H1 (cell line): ENCODE measurements at regions not wholly inside any gene's neighbourhood (a gene's known extent, or its start where the extent isn't known, plus 50 kb on each side); places are given as distances from the start of the nearest gene placed in this dataset.

Experiments used
- CTCF ChIA-PET: fragments of 300-600 bp; sonication (Branson Sonifier 250); formaldehyde crosslinking; loops from one replicate; lab custom pipeline; 2021; ENCODE audit not compliant: partially characterized antibody; lab: Charles Lee
- POLR2A ChIA-PET: fragments of 300-600 bp; sonication (Branson Sonifier 250); formaldehyde crosslinking; loops from one replicate; lab custom pipeline; 2021; ENCODE audit warnings: inconsistent platforms; ENCODE audit not compliant: partially characterized antibody; lab: Charles Lee
- DNase-seq, 2 experiments: peaks; one replicate each; pipeline versions ENCODE4 v3.0.0 to v3.0.0-alpha.2; 2010 to 2022; ENCODE audit warnings: low spot score in 2 of 2, low read depth in 1 of 2, mixed read lengths in 1 of 2
- FAIRE-seq: peaks from 2 replicates; lab custom pipeline; 2011; peaks lifted over from hg19 to GRCh38; lab: Jason Lieb, UNC
- H2AFZ ChIP-seq: 2 replicates; pipeline ENCODE4 v1.8.1; 2012; ENCODE audit warnings: low read length, inconsistent platforms
- H2AK5ac ChIP-seq: 2 replicates; pipeline ENCODE4 v1.6.1; 2013; ENCODE audit warnings: low read depth, low read length
- H2BK120ac ChIP-seq: replicated peaks from 2 replicates; pipeline ENCODE3; 2013; ENCODE audit warnings: low read depth, low read length, inconsistent platforms
- H2BK12ac ChIP-seq: 2 replicates; pipeline ENCODE4 v1.6.1; 2013; ENCODE audit warnings: low read depth, low read length
- H2BK15ac ChIP-seq: 2 replicates; pipeline ENCODE4 v1.6.1; 2013; ENCODE audit warnings: low read length
- H2BK20ac ChIP-seq: 2 replicates; pipeline ENCODE4 v1.6.1; 2013; ENCODE audit warnings: low read length
- H2BK5ac ChIP-seq: 2 replicates; pipeline ENCODE4 v1.6.1; 2013; ENCODE audit warnings: low read depth, low read length
- H3K14ac ChIP-seq: 2 replicates; pipeline ENCODE4 v1.6.1; 2013; ENCODE audit warnings: inconsistent platforms; ENCODE audit not compliant: insufficient read length
- H3K18ac ChIP-seq: 2 replicates; pipeline ENCODE4 v1.6.1; 2013; ENCODE audit warnings: low read length; ENCODE audit errors: extremely low read depth
- H3K23ac ChIP-seq: 2 replicates; pipeline ENCODE4 v1.6.1; 2013; ENCODE audit warnings: inconsistent platforms; ENCODE audit not compliant: insufficient read length
- H3K23me2 ChIP-seq: 2 replicates; pipeline ENCODE4 v1.6.1; 2013; ENCODE audit warnings: low read depth, low read length
- H3K27ac ChIP-seq: 2 replicates; pipeline ENCODE4 v1.6.1; 2011; ENCODE audit warnings: low read depth, low read length, inconsistent platforms
- H3K27me3 ChIP-seq, 4 experiments: replicated peaks in 1 of 4; 1 replicate in 1 of 4; 2 replicates in 3 of 4; pipeline versions ENCODE4 v1.6.1 to v1.8.1; 2011 to 2013; ENCODE audit warnings: low read length in 3 of 4, mild to moderate bottlenecking in 3 of 4, inconsistent platforms in 2 of 4, mixed read lengths in 2 of 4, moderate library complexity in 1 of 4; ENCODE audit not compliant: control insufficient read depth in 3 of 4, insufficient read depth in 3 of 4; ENCODE audit errors: extremely low read depth in 1 of 4
- H3K36me3 ChIP-seq, 4 experiments: 2 replicates each; pipeline versions ENCODE4 v1.6.1 to v1.8.1; 2011 to 2013; ENCODE audit warnings: mild to moderate bottlenecking in 4 of 4, low read length in 3 of 4, moderate library complexity in 2 of 4, control low read depth in 1 of 4, inconsistent platforms in 1 of 4; ENCODE audit not compliant: insufficient read depth in 4 of 4, control insufficient read depth in 2 of 4
- H3K4ac ChIP-seq: replicated peaks from 2 replicates; pipeline ENCODE3; 2013; ENCODE audit warnings: low read length, low read depth, mixed read lengths, inconsistent platforms; ENCODE audit not compliant: insufficient read length
- H3K4me1 ChIP-seq, 4 experiments: replicated peaks in 1 of 4; 1 replicate in 1 of 4; 2 replicates in 3 of 4; pipeline versions ENCODE4 v1.6.1 to v1.8.1; 2011 to 2013; ENCODE audit warnings: low read length in 3 of 4, inconsistent platforms in 2 of 4, mixed read lengths in 1 of 4; ENCODE audit not compliant: insufficient read depth in 4 of 4, control insufficient read depth in 3 of 4
- H3K4me2 ChIP-seq, 2 experiments: 2 replicates each; pipeline versions ENCODE4 v1.6.1 to v1.8.1; 2011 to 2013; ENCODE audit warnings: low read depth in 2 of 2, low read length in 2 of 2, control low read depth in 1 of 2, inconsistent platforms in 1 of 2, mild to moderate bottlenecking in 1 of 2; ENCODE audit not compliant: insufficient read depth in 1 of 2
- H3K4me3 ChIP-seq, 4 experiments: fragments of 200-600, 300-600 bp in 1 of 4; sonication (generic), shearing (Covaris generic), sonication (Bioruptor Twin) in 1 of 4; 2 replicates each; pipeline versions ENCODE4 v1.5.1 to v1.8.1; 2011 to 2016; ENCODE audit warnings: low read length in 4 of 4, low read depth in 3 of 4, control low read depth in 2 of 4, inconsistent platforms in 2 of 4, mild to moderate bottlenecking in 2 of 4, mixed read lengths in 1 of 4, moderate library complexity in 1 of 4; ENCODE audit not compliant: insufficient read depth in 2 of 4; ENCODE audit errors: extremely low read depth in 1 of 4
- H3K56ac ChIP-seq: replicated peaks from 2 replicates; pipeline ENCODE3; 2013; ENCODE audit warnings: low read depth, mild to moderate bottlenecking, mixed read lengths, low read length, inconsistent platforms; ENCODE audit not compliant: insufficient read length
- H3K79me1 ChIP-seq: 2 replicates; pipeline ENCODE4 v1.6.1; 2013; ENCODE audit warnings: low read depth, low read length, control low read depth
- H3K79me2 ChIP-seq, 2 experiments: 2 replicates each; pipeline versions ENCODE4 v1.6.1 to v1.8.1; 2012 to 2013; ENCODE audit warnings: low read length in 2 of 2, mild to moderate bottlenecking in 2 of 2, inconsistent platforms in 1 of 2; ENCODE audit not compliant: insufficient read depth in 2 of 2, control insufficient read depth in 1 of 2
- H3K9ac ChIP-seq, 4 experiments: replicated peaks in 1 of 4; 1 replicate in 1 of 4; 2 replicates in 3 of 4; pipeline versions ENCODE4 v1.6.1 to v1.8.1; 2011 to 2013; ENCODE audit warnings: low read depth in 3 of 4, low read length in 3 of 4, control low read depth in 2 of 4, mild to moderate bottlenecking in 2 of 4, moderate library complexity in 2 of 4, inconsistent platforms in 1 of 4; ENCODE audit errors: extremely low read depth in 1 of 4
- H3K9me3 ChIP-seq, 2 experiments: 2 replicates each; pipeline versions ENCODE4 v1.6.1 to v1.8.1; 2012 to 2013; ENCODE audit warnings: mild to moderate bottlenecking in 2 of 2, moderate library complexity in 2 of 2, control low read depth in 1 of 2, inconsistent platforms in 1 of 2, low read depth in 1 of 2, low read length in 1 of 2, mixed read lengths in 1 of 2; ENCODE audit not compliant: insufficient read depth in 2 of 2
- H4K20me1 ChIP-seq, 2 experiments: replicated peaks in 1 of 2; 2 replicates each; pipeline versions ENCODE3 to v1.8.1; 2011 to 2013; ENCODE audit warnings: inconsistent platforms in 2 of 2, low read length in 2 of 2, mild to moderate bottlenecking in 1 of 2; ENCODE audit not compliant: insufficient read depth in 2 of 2, control insufficient read depth in 1 of 2
- H4K5ac ChIP-seq: 2 replicates; pipeline ENCODE4 v1.6.1; 2013; ENCODE audit warnings: low read length, low read depth, mixed read lengths, inconsistent platforms; ENCODE audit not compliant: insufficient read length
- H4K8ac ChIP-seq: 2 replicates; pipeline ENCODE4 v1.8.0; 2013; ENCODE audit warnings: mild to moderate bottlenecking, moderate library complexity, low read length, inconsistent platforms; ENCODE audit not compliant: insufficient read depth; ENCODE audit errors: extremely low read depth
- H4K91ac ChIP-seq: replicated peaks from 2 replicates; pipeline ENCODE3; 2013; ENCODE audit warnings: low read length, mixed read lengths, inconsistent platforms; ENCODE audit not compliant: insufficient read length
- CBX5 ChIP-seq: fragments of 300-800, 300-1000 bp; sonication (generic); IDR thresholded peaks from 2 replicates; pipeline ENCODE4 v1.7.1; 2016; ENCODE audit warnings: antibody characterized with exemption, low read length, low read depth
- GTF2F1 ChIP-seq: IDR thresholded peaks from 2 replicates; pipeline ENCODE4 v1.6.1; 2012; ENCODE audit warnings: low read depth, low read length, improper control_type of control experiment, borderline replicate concordance
- JUND ChIP-seq: IDR thresholded peaks from 2 replicates; pipeline ENCODE4 v1.6.1; 2011; ENCODE audit warnings: mild to moderate bottlenecking, improper control_type of control experiment, low read length
- SP2 ChIP-seq: IDR thresholded peaks from 2 replicates; pipeline ENCODE4 v1.6.1; 2012; ENCODE audit warnings: mild to moderate bottlenecking, low read length, inconsistent platforms
- TEAD4 ChIP-seq: IDR thresholded peaks from 2 replicates; pipeline ENCODE4 v1.6.1; 2012; ENCODE audit warnings: low read depth, low read length, inconsistent platforms, mixed read lengths
- whole genome bisulfite sequencing, 2 experiments: shearing (Covaris generic) in 1 of 2; methylation state at CpG; one replicate each; pipeline versions ENCODE4 v1.1.6 to v1.1.7; 2013 to 2015; ENCODE audit warnings: low lambda C conversion rate in 2 of 2, mixed read lengths in 2 of 2, inconsistent platforms in 1 of 2, low coverage in 1 of 2, missing lambda C conversion rate in 1 of 2; ENCODE audit not compliant: insufficient replicate concordance in 2 of 2, insufficient coverage in 1 of 2, insufficient read length in 1 of 2; ENCODE audit errors: extremely low coverage in 1 of 2, missing lambda C conversion rate in 1 of 2; 5-methylcytosine and 5-hydroxymethylcytosine counted together
- TF ChIP-seq, protein P1 (sequence below): IDR thresholded peaks from 2 replicates; pipeline ENCODE4 v1.6.1; 2012; ENCODE audit warnings: low read length, inconsistent platforms

GRCh38 chr4:41859087-41859486 lies 76.1 kb upstream of the TMEM33 start:
- H2BK15ac ChIP-seq = no peak overlapping the region
- CTCF ChIA-PET = interaction anchor here (0.8 to 2.5 kb wide), 8 partner anchors 10 to 166 kb away, joined by 3 to 7 read pairs (median 6); no protein-coding TSS in a partner anchor
- H3K27ac ChIP-seq = no peak overlapping the region
- no peak overlapping the region for H3K14ac ChIP-seq
- H2BK5ac ChIP-seq = no peak overlapping the region
- H2AK5ac ChIP-seq = no peak overlapping the region
- peaks cover 1% of the 10 kb centered on the region; the same call in 1 of the 2 replicates for H3K23me2 ChIP-seq
- no peak overlapping the region for H2BK20ac ChIP-seq
- H3K9ac ChIP-seq = no peak overlapping the region
- no peak overlapping the region for H4K5ac ChIP-seq
- H4K20me1 ChIP-seq = no peaks in the 10 kb centered on the region
- no peaks in the 10 kb centered on the region for H3K79me2 ChIP-seq
- H4K91ac ChIP-seq = no peak overlapping the region
- no peaks in the 10 kb centered on the region for H3K9me3 ChIP-seq
- no peak overlapping the region for H3K56ac ChIP-seq
- H3K4me3 ChIP-seq = no peak overlapping the region
- H2AFZ ChIP-seq = no peak overlapping the region
- FAIRE-seq (no peak), DNase-seq (no peak)
- POLR2A ChIA-PET = no interaction called here
- no peak overlapping the region for H2BK120ac ChIP-seq
- H3K79me1 ChIP-seq = no peaks in the 10 kb centered on the region
- H3K4ac ChIP-seq = no peak overlapping the region
- no peaks in the 10 kb centered on the region; a peak in 2 of 7 replicates for H3K4me1 ChIP-seq
- no peaks in the 10 kb centered on the region for H3K36me3 ChIP-seq
- no peak overlapping the region for H3K4me2 ChIP-seq
- peaks cover 6 to 20% (median 11%) of the 10 kb centered on the region in 4 experiments for H3K27me3 ChIP-seq
- H3K18ac ChIP-seq = no peak overlapping the region
- TF ChIP-seq, protein P1, sequence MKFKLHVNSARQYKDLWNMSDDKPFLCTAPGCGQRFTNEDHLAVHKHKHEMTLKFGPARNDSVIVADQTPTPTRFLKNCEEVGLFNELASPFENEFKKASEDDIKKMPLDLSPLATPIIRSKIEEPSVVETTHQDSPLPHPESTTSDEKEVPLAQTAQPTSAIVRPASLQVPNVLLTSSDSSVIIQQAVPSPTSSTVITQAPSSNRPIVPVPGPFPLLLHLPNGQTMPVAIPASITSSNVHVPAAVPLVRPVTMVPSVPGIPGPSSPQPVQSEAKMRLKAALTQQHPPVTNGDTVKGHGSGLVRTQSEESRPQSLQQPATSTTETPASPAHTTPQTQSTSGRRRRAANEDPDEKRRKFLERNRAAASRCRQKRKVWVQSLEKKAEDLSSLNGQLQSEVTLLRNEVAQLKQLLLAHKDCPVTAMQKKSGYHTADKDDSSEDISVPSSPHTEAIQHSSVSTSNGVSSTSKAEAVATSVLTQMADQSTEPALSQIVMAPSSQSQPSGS = no peak
- TF ChIP-seq JUND (no peak), SP2 (no peak), CBX5 (no peak), GTF2F1 (no peak), TEAD4 (no peak)
- no peak overlapping the region for H3K23ac ChIP-seq
- H4K8ac ChIP-seq = no peak overlapping the region
- 45% methylated on average over 4 of the region's 4 CpGs; no CpG with 5 or more reads in 1 of the 2 experiments for WGBS, 2 experiments
- H2BK12ac ChIP-seq = no peak overlapping the region
